ENCODE measurements at regions not wholly inside any gene's neighbourhood (a gene's known extent, or its start where the extent isn't known, plus 50 kb on each side); places are given as distances from the start of the nearest gene placed in this dataset.

DNA sequence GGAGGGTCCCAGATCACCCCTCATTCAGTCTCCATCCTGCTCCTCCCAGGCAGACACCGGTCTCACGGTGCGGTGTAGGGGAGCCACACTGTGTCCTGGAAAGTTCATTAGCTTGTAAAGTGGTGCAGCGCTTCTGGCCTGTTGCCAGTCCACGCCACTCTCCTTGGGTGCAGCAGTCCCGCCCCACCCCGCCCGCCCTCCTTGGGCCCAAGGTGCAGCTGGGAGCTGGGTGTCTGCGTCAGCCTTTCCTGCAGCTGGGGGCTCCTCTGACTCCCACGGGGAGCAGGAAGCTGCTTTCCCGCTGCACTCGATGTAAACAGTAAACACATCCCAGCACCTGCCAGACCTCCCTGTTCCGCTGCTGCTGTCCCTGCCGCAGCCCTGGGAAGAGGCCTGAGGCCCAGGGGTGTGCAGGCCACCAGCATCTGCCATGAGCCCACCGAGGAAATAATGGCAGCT, 53.8 kb upstream of the ASB18 start:
- DNase-seq (ENCODE audit: low spot score): no peak
- no peak overlapping the region for H3K27ac ChIP-seq
- ChIA-PET CTCF (interaction anchor here (0.6 kb wide), 1 partner anchor 709 kb away, joined by 3 read pairs; no protein-coding TSS in a partner anchor), POLR2A (ENCODE audit: low non-redundant PET) (no interaction called here)
- TF ChIP-seq, protein P1, sequence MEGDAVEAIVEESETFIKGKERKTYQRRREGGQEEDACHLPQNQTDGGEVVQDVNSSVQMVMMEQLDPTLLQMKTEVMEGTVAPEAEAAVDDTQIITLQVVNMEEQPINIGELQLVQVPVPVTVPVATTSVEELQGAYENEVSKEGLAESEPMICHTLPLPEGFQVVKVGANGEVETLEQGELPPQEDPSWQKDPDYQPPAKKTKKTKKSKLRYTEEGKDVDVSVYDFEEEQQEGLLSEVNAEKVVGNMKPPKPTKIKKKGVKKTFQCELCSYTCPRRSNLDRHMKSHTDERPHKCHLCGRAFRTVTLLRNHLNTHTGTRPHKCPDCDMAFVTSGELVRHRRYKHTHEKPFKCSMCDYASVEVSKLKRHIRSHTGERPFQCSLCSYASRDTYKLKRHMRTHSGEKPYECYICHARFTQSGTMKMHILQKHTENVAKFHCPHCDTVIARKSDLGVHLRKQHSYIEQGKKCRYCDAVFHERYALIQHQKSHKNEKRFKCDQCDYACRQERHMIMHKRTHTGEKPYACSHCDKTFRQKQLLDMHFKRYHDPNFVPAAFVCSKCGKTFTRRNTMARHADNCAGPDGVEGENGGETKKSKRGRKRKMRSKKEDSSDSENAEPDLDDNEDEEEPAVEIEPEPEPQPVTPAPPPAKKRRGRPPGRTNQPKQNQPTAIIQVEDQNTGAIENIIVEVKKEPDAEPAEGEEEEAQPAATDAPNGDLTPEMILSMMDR (conservative IDR thresholded peaks at IDR 0.05; ENCODE audit: low read depth): no peak

DNA sequence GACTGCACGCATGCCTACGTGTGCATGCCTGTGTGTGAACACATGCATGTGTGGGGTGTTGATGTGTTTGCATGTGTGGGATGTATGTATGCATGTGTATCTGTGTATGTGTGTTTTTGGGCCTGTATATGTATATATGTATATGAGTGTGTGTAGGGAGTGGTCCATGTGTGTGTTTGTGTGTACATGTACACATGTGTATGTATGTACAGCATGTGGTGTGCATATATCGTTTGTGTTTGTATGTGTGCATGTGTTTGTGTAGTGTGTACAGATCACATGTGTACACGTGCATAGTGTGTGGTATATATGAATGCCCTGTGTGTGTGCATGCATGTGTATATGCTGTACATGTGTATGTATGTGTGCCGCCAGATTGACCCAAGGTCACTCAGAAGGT, 54.2 kb upstream of the ASB18 start:
- TF ChIP-seq, protein P1 (conservative IDR thresholded peaks at IDR 0.05; ENCODE audit: low read depth): no peak
- no peak for DNase-seq (ENCODE audit: low spot score)
- ChIA-PET CTCF (interaction anchor here (0.6 to 0.8 kb wide), 2 partner anchors 544 to 709 kb away, joined by 3 read pairs; no protein-coding TSS in a partner anchor), POLR2A (ENCODE audit: low non-redundant PET) (no interaction called here)
- no peak overlapping the region for H3K27ac ChIP-seq

DNA sequence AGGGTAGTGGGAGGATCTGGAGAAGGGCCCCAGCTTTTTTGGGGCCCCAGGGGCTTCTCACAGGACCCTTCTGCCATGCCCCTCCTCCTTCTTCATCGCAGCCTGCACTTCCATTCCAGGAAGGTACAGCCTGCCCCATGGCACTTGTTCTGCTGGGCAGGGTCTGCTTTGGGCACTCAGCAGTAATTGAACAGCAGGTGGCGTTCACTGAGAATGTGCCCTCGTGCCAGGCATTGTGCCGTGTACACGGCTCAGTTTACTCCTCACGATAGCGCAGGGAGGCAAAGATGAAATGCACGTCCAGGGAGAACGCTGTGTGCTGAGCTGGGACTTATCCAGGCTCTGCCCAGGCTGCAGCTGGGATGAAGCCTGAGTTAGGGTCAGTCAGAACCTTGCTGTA, 54.8 kb upstream of the ASB18 start:
- DNase-seq (ENCODE audit: low spot score): no peak
- ChIA-PET POLR2A (ENCODE audit: low non-redundant PET) (no interaction called here), CTCF (interaction anchor here (0.6 to 0.8 kb wide), 2 partner anchors 49 to 544 kb away, joined by 3 read pairs; no protein-coding TSS in a partner anchor)
- TF ChIP-seq, protein P1 (conservative IDR thresholded peaks at IDR 0.05; ENCODE audit: low read depth): no peak
- H3K27ac ChIP-seq: no peak overlapping the region

DNA sequence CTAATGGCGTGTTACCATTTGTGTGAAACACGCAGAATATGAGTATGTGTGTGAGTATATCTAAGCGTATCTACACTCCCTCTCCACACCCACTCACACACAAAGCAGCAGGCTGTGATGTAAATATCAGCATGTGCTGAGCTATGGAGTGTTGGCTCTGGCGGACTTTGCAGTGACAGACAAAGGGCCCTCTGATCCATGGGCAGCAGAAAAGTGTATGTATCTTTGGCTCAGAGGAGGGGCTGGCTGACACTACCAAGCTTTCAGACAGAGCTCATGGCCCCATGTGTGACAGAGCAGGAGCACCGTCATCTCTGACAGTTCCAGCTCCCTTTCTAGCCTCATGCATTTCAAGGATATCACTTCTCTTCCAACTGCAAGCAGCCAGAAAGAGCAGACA, 57.2 kb upstream of the ASB18 start:
- TF ChIP-seq, protein P1 (conservative IDR thresholded peaks at IDR 0.05; ENCODE audit: low read depth): no peak
- no peak for DNase-seq (ENCODE audit: low spot score)
- ChIA-PET CTCF (no interaction called here), POLR2A (ENCODE audit: low non-redundant PET) (no interaction called here)
- H3K27ac ChIP-seq: no peak overlapping the region

DNA sequence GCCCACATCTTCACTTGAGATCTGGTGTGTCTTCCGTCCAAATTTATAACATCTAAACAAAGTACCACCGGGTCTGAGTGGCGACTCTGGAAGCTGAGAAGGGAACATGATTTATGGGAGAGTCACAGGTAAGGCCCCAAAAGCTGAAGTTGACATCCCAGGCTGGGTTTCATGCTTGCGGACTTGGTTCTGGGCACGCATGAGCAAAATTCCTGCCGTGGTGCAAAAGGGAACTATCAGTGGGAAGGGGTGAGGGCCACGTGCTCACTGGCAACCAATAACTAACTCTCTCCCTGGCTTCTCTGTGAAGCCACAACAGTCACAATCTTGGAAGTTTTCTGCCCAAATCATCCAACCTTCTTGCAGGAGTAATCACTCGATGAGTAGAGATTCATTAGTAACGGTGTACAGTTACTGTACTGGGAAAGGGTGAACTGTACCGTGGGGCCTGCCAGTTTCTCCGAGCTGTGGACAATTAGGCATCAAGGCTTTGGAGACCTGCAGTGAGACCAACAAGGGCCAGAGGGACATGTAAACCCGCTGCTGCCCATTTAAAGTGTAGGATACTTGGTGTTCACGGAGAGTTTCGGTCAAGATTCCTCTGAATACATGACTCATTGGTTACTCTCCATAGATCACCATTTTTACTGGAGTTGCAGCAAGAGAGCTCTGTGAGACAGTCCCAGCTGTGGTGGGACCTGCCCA, 69.4 kb upstream of the ASB18 start:
- TF ChIP-seq, protein P1 (conservative IDR thresholded peaks at IDR 0.05; ENCODE audit: low read depth): no peak
- ChIA-PET CTCF (no interaction called here), POLR2A (ENCODE audit: low non-redundant PET) (no interaction called here)
- no peak for DNase-seq (ENCODE audit: low spot score)
- no peak overlapping the region for H3K27ac ChIP-seq

DNA sequence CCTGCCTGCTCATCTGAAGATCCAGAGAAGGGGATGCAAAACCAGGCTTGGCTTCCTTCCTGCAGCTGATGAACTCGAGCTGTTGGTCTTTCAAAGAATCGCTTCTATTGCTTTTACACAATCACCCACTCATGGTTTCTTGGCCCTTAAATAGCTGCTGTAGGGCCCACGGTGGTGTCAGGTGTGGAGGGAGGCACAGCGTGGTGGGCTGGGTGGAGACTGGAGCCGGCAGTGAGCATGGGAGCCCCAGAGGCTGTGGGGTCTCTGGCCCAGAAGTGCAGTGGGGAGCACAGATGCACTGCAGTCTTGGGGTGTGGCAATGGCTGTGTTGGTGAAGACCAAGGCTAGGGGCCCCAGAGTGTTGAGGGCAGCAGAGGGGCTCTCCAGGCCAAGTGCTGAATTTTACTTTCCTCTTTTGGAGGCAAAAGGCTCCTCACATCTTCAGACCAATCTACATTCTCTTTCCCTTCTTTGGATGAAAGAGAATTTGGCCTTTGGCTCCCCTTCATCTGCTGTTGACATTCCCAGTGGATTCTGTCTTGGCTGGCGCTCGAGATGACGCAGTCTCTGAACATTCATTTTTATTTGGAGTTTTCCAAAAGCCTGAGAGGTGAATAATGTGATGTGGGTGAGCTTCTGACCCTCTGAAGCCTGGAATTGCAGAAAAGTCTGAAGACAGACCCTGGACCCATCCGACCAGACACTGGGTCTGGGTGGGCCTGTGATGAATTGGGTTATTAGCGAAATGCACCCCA, 70.1 kb upstream of the ASB18 start:
- H3K27ac ChIP-seq: no peak overlapping the region
- TF ChIP-seq, protein P1 (conservative IDR thresholded peaks at IDR 0.05; ENCODE audit: low read depth): no peak
- CTCF ChIA-PET: no interaction called here
- POLR2A ChIA-PET (ENCODE audit: low non-redundant PET): no interaction called here
- DNase-seq (ENCODE audit: low spot score): no peak
